Left lobe of liver (tissue), 2 donors: ENCODE measurements at regions not wholly inside any gene's neighbourhood (a gene's known extent, or its start where the extent isn't known, plus 50 kb on each side); places are given as distances from the start of the nearest gene placed in this dataset.
"Not testable (repeated sequence)": the region's sequence is repeated elsewhere in the genome, so short reads cannot be mapped to it uniquely, and the experiment has no call there.

ENCODE experiments used
- ATAC-seq: fragments of 200-7000 bp; cut with Tn5 transposase; one replicate; pipeline ENCODE4 v1.9.1; 2020; ENCODE audit warnings: mild to moderate bottlenecking, moderate library complexity
- DNase-seq: peaks from one replicate; pipeline ENCODE4 v3.0.0-alpha.2; 2020; ENCODE audit warnings: low spot score
- donor health status: DM: no; HTN: no; CAD: no; lungs with moderate emphysema.
- donor health status: DM: no; HTN: yes; CAD: no.

DNA sequence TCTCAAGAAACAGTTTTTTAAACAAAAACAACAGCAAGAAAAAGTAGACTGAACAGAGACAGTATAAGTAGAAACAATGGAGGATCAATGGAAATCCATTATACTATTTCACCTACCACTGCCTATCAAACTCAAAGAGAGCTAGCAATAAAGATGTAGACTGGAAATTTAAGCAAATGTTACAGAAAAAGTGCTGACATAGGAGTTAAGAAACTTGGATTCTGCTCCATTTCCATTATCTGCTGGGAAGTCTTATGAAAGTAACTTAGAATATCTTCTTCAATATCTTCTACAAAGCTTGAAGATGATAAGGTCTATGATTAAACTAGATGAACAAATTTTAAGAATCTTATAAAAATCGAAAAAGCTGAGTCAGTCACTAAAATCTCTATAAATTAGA lies 1469.8 kb upstream of the C9orf72 start:
- no peak for ATAC-seq
- no peak for DNase-seq

DNA sequence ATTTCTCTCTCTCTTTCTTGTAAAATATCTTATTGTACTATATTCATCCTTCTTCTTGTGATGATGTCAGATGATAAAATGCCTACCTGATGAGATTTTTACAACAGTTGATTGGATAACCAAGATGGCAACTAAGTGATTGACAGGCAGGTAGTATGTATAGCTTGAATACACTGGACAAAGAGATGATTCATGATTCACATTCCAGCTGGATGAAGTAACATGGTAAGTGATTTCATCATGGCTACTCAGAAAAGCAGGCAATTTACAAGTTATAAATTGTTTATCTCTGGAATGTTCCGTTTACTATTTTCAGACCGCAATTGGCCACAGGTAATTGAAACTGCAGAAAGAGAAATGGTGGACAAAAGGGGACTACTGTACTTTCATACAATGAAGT lies 1471.7 kb upstream of the C9orf72 start:
- ATAC-seq (no peak), DNase-seq (no peak)

DNA sequence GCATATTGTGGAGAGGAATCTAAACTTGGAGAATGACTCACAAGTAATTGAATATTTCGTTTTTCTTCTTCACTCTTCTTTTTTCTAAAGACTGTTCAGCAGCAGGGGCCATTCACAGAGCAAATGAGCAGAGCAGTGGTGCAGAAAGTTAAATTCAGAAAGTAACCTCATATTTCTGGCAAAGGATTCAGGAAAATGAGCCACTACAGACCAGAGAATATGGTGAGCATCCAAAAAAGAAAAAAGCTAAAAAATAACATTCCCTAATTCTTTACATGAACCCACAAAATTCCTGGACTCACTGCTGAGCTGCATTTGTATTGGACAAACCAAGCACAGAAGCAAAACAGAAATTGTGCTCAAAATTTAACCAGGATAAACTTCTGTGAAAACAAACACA lies 1486.8 kb upstream of the C9orf72 start:
- no peak for ATAC-seq
- DNase-seq, result no peak

DNA sequence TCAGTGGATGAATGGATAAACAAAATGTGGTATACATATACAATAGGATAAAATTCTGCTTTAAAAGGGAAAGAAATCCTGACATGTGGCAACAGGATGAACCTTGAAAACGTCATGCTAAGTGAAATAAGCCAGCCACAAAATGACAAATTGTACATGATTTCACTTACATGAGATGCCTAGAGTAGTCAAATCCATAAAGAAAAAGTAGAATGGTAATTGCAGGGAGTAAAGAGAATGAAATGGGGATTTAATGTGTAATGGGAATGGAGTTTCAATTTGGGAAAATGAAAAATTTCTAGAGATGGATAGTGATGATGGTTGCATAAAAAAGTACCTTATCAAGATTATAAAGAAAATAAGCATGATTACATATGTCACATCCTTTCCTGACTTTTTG lies 1489.2 kb upstream of the C9orf72 start:
- ATAC-seq (no peak), DNase-seq (no peak)

DNA sequence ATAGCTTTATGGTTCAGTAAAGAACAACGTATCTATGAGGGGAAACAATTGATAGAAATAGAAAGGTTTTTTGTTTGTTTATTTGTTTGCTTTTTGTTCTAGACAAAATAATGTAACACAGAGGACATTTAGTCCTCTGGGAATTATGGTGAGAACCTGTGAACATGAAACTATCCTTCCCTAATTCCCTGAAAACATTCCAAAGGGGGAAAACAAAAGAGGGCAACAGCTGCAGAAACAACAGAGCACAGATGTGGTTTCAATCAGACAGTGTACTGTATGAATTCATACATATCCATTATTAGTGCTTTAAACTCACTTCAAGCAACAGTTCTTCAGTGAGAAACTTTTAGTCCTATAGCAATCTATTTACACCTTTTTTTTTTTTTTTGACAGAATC lies 1489.8 kb upstream of the C9orf72 start:
- DNase-seq, result no peak

DNA sequence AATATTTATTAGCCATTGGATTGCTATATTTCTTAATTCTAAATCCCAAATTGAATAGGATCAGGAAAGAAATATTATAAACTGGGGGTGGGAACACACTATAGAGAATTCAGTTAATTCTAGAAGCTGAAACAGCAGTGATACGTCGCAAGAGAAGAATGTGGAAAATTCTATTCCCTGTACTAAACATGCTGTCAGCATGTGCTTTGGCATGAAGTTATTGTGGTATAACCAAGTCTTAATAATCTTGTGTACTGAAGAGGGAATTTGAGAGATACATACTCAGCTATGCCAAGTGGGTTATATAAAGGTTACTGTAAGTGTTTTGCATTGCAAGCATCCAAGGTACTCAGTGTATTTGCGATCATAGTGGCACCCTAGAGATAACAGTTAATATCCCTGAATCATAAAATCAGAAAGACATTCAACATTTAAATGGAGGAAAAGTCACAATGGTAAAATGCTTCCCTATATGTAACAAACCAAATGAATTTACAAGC lies 1492.9 kb upstream of the C9orf72 start:
- no peak for ATAC-seq
- DNase-seq, result no peak

More for the DNA sequence above, 1489.8 kb upstream of the C9orf72 start:
- ATAC-seq, result no peak

DNA sequence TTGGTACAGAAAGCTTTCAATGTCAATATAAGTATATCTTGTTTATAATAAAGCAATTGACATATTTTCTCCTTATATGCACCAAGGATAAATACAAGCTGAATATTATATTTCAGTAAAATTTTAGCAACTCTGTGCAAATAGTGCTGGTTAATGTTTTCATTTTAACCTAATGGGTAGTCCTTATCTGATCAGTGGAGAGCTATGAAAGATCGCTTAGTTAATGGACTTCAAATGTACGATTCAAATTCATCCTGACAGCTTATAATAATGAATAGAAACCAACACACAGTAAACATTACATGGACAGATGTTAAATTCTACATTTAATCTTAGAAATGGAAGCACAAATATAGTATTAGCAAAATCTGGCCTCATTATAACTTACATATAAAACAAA lies 1495.2 kb upstream of the C9orf72 start:
- ATAC-seq (no peak), DNase-seq (no peak)

DNA sequence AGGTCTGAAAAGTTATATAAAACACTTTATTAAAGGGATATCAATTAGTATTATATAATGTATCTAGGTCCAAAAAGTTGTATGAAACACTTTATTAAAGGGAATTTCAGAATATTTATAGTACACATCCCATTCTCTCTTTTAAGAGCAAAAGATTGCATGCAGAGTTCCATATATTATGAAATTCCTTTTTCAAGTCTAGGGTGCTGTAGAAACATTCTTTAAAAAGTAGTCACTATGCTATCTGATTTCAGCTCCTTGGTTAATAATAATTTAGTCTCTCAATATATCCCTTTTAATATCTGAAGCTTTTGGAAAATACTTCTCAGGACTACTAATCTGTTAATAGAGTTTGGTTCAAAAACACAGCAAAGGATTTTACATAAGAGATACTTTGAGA lies 1496.1 kb upstream of the C9orf72 start:
- no peak for ATAC-seq

DNA sequence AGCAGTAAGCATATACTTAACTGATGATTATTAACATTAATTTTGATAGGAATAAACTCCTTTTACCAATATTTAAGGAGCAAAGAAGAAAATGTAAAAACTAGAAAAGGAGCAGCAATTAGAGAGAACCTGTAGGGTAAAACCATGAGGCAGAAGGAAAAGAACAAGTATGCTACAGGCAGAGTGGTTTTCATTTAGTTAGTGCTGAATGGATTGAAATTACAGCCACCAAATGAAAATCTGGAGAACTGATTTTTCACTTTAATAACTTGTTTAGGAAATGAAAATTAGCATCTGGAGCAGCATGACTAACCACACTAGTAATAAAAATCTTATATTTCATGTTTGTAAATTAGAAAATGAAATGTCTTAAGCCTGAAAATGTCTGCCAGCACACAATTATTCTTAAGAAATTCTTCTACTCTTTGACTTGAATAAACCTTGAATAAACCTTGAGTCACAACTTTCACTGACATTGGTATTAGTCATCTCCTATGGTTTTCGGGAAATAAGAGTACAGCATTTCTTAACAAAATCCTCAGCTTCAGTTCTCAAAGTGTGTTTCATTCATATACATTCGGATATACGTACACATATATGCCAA lies 1504.9 kb upstream of the C9orf72 start:
- no peak for ATAC-seq
- no peak for DNase-seq

More for the DNA sequence above, 1496.1 kb upstream of the C9orf72 start:
- no peak for DNase-seq

DNA sequence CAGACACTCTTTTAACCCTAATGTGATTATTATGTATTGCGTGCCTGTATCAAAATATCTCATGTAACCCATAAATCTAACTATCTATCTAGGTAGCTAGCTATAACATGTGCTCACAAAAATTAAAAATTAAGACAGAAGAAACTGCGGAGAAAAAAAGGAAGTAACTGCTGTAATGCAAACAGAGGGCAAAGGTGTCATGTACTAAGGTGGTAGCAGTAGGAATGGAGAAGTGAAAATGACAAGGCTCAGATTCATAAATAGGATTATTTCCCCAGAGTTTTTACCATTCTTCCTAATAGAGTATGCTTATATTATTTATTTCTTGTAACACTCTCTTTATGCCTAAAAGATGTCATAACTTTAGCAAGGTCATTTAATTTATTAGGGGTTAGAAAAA lies 1527.5 kb upstream of the C9orf72 start:
- no peak for ATAC-seq

DNA sequence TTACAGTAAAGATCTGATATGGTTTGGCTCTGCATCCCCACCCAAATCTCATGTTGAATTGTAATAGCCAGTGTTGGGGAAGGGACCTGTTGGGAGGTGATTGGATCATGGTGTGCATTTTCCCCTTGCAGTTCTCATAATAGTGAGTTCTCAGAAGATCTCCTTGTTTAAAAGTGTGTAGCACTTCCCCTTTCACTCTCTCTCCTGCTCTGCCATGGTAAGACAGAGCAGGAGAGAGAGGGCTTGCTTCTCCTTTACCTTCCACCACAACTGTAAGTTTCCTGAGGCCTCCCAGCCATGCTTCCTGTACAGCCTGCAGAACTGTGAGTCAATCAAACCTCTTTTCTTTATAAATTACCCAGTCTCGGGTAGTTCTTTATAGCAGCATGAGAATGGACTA lies 1530.9 kb upstream of the C9orf72 start:
- DNase-seq, ATAC-seq: not testable (repeated sequence)

More for the DNA sequence above, 1527.5 kb upstream of the C9orf72 start:
- no peak for DNase-seq

DNA sequence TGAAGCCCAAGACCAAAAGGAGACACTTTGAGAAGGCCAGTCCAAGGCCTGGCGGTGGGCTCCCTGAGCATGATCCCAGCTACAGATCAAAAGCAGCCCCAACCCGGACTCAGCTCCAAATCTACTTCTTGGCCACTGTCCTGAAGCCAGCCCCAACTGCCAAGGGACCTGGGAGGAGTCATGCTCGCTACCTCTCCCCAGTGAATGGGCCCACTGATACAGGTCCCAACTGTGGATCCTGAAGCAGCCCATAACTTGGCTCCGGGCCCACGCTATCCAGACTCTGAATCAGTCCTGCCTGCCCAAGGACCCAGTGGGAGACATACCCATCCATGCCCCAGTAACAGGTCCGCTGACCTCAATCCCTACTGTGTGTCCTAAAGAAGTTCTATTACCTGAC lies 1545.3 kb upstream of the C9orf72 start:
- no peak for ATAC-seq
- no peak for DNase-seq

DNA sequence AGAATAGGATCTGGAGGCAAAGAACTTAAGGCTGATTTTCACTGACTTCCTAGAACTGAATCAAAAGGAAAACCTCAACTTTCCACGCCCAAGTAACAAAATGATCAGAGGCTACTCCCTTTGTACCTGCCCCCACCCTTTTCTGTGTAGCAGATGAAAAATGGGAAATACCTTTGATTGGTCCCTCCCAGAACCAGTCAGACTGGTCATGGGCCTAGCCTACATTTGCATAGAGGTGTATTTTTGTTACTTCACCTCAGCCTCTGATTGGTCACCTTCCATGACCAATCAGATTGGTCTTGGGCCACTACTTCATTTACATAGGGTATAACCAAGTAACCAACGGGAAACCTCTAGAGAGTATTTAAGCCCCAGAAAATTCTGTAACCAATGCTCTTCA lies 1553.5 kb upstream of the C9orf72 start:
- DNase-seq (no peak), ATAC-seq (no peak)

DNA sequence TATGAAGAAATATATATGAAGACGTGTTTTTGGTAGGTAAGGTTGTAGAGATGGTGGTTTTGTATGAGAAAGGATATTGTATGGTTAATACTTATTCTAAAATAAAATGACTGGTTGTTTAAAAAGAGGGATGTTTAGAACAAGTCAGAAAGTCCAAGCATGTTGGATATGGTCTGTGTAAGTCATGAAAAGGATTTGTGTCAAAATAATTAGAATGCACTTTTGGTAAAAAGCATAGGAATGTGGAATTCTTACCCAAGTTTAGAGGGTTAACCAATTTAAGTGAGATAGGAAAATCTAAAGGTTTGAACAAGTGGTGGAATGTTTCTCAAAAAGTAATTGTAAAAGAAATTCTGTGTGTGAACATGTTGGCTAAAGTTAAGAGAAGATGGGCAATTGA lies 1556.5 kb upstream of the C9orf72 start:
- no peak for ATAC-seq
- DNase-seq, result no peak

DNA sequence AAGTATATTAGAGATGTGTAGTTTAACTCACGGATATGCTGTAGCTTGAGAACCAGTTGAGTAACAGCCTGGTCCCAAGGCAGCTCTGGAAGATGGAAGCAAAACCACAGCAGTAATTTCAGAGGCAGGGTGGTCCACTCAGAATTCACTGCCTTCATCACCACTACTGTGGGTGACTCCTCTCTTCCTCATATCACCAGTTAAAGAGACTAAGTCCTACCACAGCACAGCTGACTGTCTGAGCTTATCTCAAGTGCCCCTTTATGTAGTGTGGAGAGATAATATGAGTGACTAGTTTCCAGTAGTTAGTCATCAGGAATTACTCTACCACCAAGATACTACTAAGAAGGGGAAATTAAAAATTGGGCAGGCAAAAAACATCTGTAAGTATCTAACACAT lies 1571.2 kb upstream of the C9orf72 start:
- ATAC-seq (no peak), DNase-seq (no peak)

DNA sequence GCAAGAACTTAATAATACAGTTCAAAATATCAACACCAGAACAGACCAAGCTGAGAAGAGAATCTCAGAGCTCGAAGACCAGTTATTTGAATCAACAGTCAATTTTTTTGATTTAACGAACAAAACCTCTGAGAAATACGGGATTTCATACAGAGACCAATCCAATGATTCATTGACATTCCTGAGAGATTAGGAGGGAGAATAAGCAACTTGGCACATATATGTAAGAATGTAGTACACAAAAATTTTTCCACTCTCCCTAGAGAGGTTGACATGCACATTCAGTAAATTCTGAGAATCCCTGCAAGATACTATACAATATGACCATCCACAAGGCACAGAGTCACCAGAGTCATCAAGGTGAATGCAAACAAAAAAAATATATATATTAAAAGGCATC lies 1577.3 kb upstream of the C9orf72 start:
- ATAC-seq (no peak), DNase-seq (no peak)

DNA sequence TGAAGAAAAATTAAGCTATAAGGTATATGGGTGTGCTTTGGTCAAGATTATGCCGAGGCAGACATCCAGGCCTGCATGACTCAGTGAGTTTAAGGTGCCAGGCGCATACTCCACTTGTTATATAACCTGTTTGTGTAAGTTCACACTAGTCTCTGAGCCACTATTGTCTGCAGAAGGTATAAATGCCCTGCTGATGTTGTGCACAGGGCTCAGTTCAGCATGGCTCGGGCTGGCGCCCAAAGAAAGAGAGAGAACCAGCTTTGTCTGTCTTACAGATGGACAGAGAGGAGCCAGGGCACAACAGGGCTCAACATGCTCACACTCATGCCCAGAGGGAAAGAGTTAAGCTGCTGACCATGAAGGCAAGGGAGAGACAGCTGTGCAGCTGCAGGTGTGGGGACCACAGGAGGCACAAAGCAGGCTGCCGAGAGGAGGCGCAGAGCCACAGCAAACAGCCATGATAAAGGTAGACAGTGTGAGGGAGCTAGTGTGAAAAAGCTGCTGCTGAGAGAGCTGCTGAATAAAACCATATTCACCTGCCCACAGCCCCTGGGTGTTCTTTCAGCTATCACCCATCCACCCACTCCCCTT lies 1587.6 kb upstream of the C9orf72 start:
- DNase-seq (no peak), ATAC-seq (no peak)

DNA sequence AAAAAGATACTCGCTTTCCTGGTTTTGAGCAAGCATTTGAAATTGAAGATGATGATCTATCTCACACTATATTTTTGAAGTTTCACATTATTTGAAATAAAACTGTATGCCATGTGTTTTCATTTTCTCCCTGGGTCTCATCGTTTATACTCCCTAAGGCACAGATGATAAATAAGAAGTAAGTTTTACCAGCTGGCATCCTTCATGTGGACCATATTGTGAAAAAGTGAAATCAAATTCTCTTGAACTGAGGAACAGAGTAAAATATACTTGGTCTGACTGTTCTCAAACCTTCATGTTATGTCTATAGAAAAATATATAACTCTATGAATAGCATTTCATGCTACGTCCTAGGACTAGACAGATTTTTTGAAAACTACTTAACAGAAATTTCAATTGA lies 1600.9 kb upstream of the C9orf72 start:
- ATAC-seq, result no peak
- no peak for DNase-seq

DNA sequence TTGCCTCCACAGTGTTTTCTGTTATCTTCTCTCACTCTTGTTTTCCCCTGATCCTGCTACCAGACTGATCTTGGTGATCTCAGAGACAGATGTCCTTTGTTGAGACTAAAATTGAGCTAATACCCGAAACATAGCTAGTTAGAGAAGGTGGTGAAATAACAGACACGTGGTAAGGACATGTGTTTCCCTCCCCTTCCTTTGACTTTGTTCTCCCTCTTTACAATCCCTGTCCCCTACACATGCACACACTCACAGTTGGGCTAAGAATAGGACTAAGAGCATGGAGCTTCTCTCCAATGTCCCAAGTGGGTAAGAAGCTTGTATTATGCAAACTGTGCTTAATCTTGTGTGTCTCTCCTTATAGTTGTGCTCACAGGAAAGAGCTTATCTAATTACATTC lies 1603.0 kb upstream of the C9orf72 start:
- no peak for DNase-seq
- no peak for ATAC-seq

DNA sequence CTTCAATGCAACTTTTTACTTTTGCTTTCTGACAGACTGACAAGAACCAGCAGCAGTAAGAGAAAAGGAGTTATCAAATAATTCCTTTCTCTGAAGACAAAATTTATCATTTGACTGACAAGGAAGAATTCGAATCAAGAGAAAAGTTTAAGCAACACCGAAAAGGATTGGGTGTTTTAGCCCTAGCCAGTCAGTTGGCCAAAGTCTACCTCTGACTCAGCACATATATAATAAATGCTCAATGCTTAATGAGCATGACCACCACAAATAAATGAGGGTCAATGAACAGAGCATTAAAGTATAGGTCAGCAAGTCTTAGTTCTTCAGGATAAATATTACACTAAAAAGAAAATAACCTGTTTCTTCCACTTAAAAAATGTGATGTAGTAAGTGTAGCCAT lies 1603.5 kb upstream of the C9orf72 start:
- ATAC-seq (no peak), DNase-seq (no peak)

DNA sequence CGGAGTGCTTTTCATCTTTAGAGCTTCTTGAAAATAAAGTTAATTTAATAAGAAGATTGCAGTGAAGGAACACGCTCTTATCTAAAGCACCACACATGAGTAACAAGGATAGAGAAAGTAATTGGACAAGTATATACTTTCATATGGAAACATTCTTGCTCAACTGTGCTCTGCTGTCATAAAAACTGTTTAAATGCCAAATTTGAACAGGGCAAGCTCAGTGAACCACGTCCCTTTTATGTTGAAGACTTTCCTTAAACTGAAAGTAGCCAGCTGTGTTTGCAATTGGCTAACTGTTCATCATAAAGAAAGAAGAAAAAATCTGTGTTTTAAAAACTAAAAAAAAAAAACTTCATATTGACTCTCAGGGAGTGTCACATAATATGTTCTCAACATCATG lies 1610.7 kb upstream of the C9orf72 start:
- DNase-seq (no peak), ATAC-seq (no peak)

DNA sequence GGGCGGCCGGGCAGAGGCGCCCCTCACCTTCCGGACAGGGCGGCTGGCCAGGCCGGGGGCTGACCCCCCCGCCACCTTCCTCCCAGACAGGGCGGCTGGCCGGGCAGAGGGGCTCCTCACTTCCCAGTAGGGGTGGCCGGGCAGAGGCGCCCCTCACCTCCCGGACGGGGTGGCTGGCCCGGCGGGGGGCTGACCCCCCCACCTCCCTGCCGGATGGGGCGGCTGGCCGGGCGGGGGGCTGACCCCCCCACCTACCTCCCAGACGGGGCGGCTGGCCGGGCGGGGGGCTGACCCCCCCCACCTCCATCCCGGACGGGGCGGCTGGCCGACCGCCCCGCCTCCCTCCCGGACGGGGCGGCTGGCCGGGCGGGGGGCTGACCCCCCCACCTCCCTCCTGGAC lies 1615.5 kb upstream of the C9orf72 start:
- ATAC-seq, DNase-seq: not testable (repeated sequence)

DNA sequence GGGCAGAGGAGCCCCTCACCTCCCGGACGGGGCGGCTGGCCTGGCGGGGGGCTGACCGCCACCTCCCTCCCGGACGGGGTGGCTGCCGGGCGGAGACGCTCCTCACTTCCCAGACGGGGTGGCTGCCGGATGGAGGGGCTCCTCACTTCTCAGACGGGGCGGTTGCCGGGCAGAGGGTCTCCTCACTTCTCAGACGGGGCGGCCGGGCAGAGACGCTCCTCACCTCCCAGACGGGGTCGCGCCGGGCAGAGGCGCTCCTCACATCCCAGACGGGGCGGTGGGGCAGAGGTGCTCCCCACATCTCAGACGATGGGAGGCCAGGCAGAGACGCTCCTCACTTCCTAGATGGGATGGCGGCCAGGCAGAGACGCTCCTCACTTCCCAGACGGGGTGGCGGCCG lies 1615.9 kb upstream of the C9orf72 start:
- not testable (repeated sequence) for DNase-seq, ATAC-seq
